Bone marrow (tissue), 2 donors: ENCODE measurements at regions not wholly inside any gene's neighbourhood (a gene's known extent, or its start where the extent isn't known, plus 50 kb on each side); places are given as distances from the start of the nearest gene placed in this dataset.

ENCODE experiments used
- DNase-seq, 2 donors: peaks; one replicate each; lab custom pipeline; 2025; lab: John Stamatoyannopoulos, UW

- no peak for DNase-seq
Observed at GRCh38 chr16:11440657-11441012, 95.4 kb downstream of the RMI2 start.

GRCh38 chr16:11445486-11445885, 100.2 kb downstream of the RMI2 start:
- no peak for DNase-seq

- no peak for DNase-seq
Observed at GRCh38 chr16:11446566-11447119, 101.4 kb downstream of the RMI2 start.

GRCh38 chr16:11447272-11447671, 102.0 kb downstream of the RMI2 start:
- no peak for DNase-seq

GRCh38 chr16:11447836-11448235, 102.6 kb downstream of the RMI2 start:
- DNase-seq = no peak

GRCh38 chr16:11448796-11449416, 103.6 kb downstream of the RMI2 start:
- DNase-seq = no peak

GRCh38 chr16:11449716-11450115, 104.5 kb downstream of the RMI2 start:
- DNase-seq = no peak

GRCh38 chr16:11450136-11450535, 104.9 kb downstream of the RMI2 start:
- DNase-seq = no peak

- DNase-seq = no peak
Observed at GRCh38 chr16:11452298-11452697, 107.0 kb downstream of the RMI2 start.

- no peak for DNase-seq
Observed at GRCh38 chr16:11452746-11453389, 107.6 kb downstream of the RMI2 start.

GRCh38 chr16:11456741-11457140, 111.5 kb downstream of the RMI2 start:
- DNase-seq = no peak

GRCh38 chr16:11459722-11460121, 114.5 kb downstream of the RMI2 start:
- DNase-seq = no peak

GRCh38 chr16:11460820-11461594, 115.7 kb downstream of the RMI2 start:
- DNase-seq = no peak

GRCh38 chr16:11461595-11461990, 116.3 kb downstream of the RMI2 start:
- DNase-seq = no peak

GRCh38 chr16:11462036-11462435, 116.8 kb downstream of the RMI2 start:
- no peak for DNase-seq

GRCh38 chr16:11462861-11463260, 117.6 kb downstream of the RMI2 start:
- no peak for DNase-seq

- no peak for DNase-seq
Observed at GRCh38 chr16:11464241-11464640, 119.0 kb downstream of the RMI2 start.

GRCh38 chr16:11465675-11466074, 120.4 kb downstream of the RMI2 start:
- no peak for DNase-seq

- no peak for DNase-seq
Observed at GRCh38 chr16:11470676-11471415, 115.9 kb downstream of the LITAF start.

- no peak for DNase-seq
Observed at GRCh38 chr16:11471548-11471947, 115.2 kb downstream of the LITAF start.

GRCh38 chr16:11472410-11472809, 114.3 kb downstream of the LITAF start:
- DNase-seq = no peak

GRCh38 chr16:11472851-11473250, 113.9 kb downstream of the LITAF start:
- DNase-seq = no peak
